ENCODE measurements at regions not wholly inside any gene's neighbourhood (a gene's known extent, or its start where the extent isn't known, plus 50 kb on each side); places are given as distances from the start of the nearest gene placed in this dataset.

DNA sequence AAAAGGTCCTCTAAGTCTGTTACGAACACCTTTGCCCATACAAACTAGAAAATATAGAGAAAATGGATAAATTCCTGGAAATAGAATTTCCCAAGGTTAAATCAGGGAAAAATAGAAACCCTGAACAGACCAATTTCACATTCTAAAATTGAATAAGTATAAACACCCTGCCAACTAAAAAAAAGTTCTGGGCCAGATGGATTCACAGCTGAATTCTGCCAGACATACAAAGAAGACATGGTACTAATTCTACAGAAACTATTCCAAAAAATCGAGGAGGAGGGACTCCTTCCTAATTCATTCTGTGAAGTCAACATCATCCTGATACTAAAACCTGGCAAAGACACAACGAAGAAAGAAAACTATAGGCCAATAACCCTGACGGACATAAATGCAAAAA, 400.4 kb upstream of the SEMA3A start:
- Histone ChIP-seq H3K27ac (no peak overlapping the region), H3K9me3 (no peaks in the 10 kb centered on the region), H3K4me1 (no peaks in the 10 kb centered on the region), H3K4me2 (no peak overlapping the region), H3K4me3 (no peak overlapping the region)
- FAIRE-seq, result no peak
- ChIA-PET POLR2A (no interaction called here), CTCF (no interaction called here)
- TF ChIP-seq CBX2 (IDR thresholded peaks at IDR 0.05; ENCODE audit: borderline replicate concordance, low read depth), result no peak
- no peak for TF ChIP-seq NFE2L2 (conservative IDR thresholded peaks at IDR 0.05; ENCODE audit: low read length)
- no peak for TF ChIP-seq CHD2 (IDR thresholded peaks at IDR 0.05; ENCODE audit: low read length, partially characterized antibody)
- TF ChIP-seq TFCP2L1 (CRISPR knock-in tag; IDR thresholded peaks at IDR 0.05), result no peak
- TF ChIP-seq FOSL2 (IDR thresholded peaks at IDR 0.05), result no peak
- no peak for TF ChIP-seq FOSL2 (CRISPR knock-in tag; IDR thresholded peaks at IDR 0.05)
- TF ChIP-seq ZC3H11A (IDR thresholded peaks at IDR 0.05), result no peak
- TF ChIP-seq ZFP36 (IDR thresholded peaks at IDR 0.05; ENCODE audit: borderline replicate concordance, partially characterized antibody), result no peak
- ATAC-seq, result no peak
- no peak for DNase-seq (ENCODE audit: low read depth in 1 of 2, low spot score in 1 of 2)
- WGBS (ENCODE audit: missing lambda C conversion rate), result 71% methylated on average over 4 of the region's 4 CpGs

DNA sequence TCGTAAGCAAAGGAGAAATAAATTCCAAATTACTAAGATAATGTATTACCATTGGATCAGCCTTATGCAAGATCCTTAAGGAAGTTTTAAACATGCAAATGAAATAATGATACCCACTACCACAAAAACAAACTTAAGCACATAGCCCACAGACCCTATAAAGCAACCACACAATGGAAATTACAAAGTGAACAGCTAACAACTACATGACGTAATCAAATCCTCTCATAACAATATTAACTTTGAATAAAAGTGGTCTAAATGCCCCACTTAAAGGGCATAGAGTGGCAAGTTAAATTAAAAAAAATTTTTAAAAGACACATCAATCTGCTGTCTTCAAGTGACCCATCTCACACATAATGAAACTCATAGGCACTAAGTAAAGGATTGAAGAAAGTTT, 397.3 kb upstream of the SEMA3A start:
- POLR2A ChIA-PET, result no interaction called here
- no peak overlapping the region for H3K4me3 ChIP-seq
- DNase-seq (ENCODE audit: low read depth in 1 of 2, low spot score in 1 of 2) (no peak), FAIRE-seq (no peak), ATAC-seq (no peak)
- TF ChIP-seq EHF (CRISPR knock-in tag; IDR thresholded peaks at IDR 0.05) (no peak), CHD4 (IDR thresholded peaks at IDR 0.05; ENCODE audit: borderline replicate concordance) (no peak), CHD2 (IDR thresholded peaks at IDR 0.05; ENCODE audit: low read length, partially characterized antibody) (no peak), ZFP36 (IDR thresholded peaks at IDR 0.05; ENCODE audit: borderline replicate concordance, partially characterized antibody) (no peak), FOSB (CRISPR knock-in tag; IDR thresholded peaks at IDR 0.05) (no peak), HEYL (CRISPR knock-in tag; IDR thresholded peaks at IDR 0.05) (no peak), RNF2 (IDR thresholded peaks at IDR 0.05; ENCODE audit: borderline replicate concordance, low read depth) (no peak), RARB (CRISPR knock-in tag; IDR thresholded peaks at IDR 0.05) (no peak), EP300 (IDR thresholded peaks at IDR 0.05) (no peak), KDM1A (IDR thresholded peaks at IDR 0.05; ENCODE audit: low read depth) (no peak), ESRRA (IDR thresholded peaks at IDR 0.05; ENCODE audit: borderline replicate concordance, low read length) (no peak)
- TF ChIP-seq, protein P1, sequence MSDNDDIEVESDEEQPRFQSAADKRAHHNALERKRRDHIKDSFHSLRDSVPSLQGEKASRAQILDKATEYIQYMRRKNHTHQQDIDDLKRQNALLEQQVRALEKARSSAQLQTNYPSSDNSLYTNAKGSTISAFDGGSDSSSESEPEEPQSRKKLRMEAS (IDR thresholded peaks at IDR 0.05), result no peak
- TF ChIP-seq, protein P2, sequence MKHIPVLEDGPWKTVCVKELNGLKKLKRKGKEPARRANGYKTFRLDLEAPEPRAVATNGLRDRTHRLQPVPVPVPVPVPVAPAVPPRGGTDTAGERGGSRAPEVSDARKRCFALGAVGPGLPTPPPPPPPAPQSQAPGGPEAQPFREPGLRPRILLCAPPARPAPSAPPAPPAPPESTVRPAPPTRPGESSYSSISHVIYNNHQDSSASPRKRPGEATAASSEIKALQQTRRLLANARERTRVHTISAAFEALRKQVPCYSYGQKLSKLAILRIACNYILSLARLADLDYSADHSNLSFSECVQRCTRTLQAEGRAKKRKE (CRISPR knock-in tag; IDR thresholded peaks at IDR 0.05; ENCODE audit: low read depth), result no peak
- H3K4me2 ChIP-seq, result no peak overlapping the region
- CTCF ChIA-PET, result interaction anchor here (1.1 kb wide), 1 partner anchor 19 kb away, joined by 3 read pairs; no protein-coding TSS in a partner anchor
- H3K4me1 ChIP-seq, result no peaks in the 10 kb centered on the region
- 87% methylated on average over 2 of the region's 2 CpGs for WGBS (ENCODE audit: missing lambda C conversion rate)
- H3K27ac ChIP-seq, result no peak overlapping the region
- H3K9me3 ChIP-seq, result no peaks in the 10 kb centered on the region

DNA sequence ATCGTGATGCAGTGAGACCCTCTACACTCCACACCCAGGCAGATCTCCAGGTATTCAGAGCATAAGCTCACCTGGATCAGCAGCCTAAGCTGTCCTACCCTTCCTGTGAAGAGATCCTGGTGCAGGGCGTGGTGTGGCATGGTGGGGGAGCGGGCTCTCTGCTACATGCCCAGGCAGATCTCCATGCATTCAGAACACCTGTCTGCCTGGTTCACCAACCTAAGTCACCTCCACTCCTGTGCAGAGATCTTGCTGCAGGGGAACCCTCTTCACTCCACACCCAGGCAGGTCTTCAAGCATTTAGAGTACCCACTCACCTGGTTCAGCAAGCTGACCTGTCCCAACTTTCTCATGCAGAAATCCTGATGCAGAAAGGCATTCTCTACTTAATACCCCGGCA, 394.4 kb upstream of the SEMA3A start:
- no peak for ATAC-seq

More for the DNA sequence above, 394.4 kb upstream of the SEMA3A start:
- H3K4me2 ChIP-seq, result no peak overlapping the region
- CTCF ChIA-PET, result no interaction called here
- H3K9me3 ChIP-seq, result no peaks in the 10 kb centered on the region
- WGBS (ENCODE audit: missing lambda C conversion rate), result 81% methylated on average over 4 of the region's 4 CpGs
- H3K4me3 ChIP-seq, result no peak overlapping the region
- DNase-seq (ENCODE audit: low read depth in 1 of 2, low spot score in 1 of 2) (no peak), FAIRE-seq (no peak)
- no peak for TF ChIP-seq RARB (CRISPR knock-in tag; IDR thresholded peaks at IDR 0.05)
- TF ChIP-seq RAD21 (conservative IDR thresholded peaks at IDR 0.05 in 1 of 2, IDR thresholded peaks at IDR 0.05 in 1 of 2), result no peak
- no peak for TF ChIP-seq FOSL2 (IDR thresholded peaks at IDR 0.05)
- TF ChIP-seq FOSL2 (CRISPR knock-in tag; IDR thresholded peaks at IDR 0.05), result no peak
- TF ChIP-seq POLR2A (IDR thresholded peaks at IDR 0.05; ENCODE audit: low read length), result no peak
- TF ChIP-seq RNF2 (IDR thresholded peaks at IDR 0.05; ENCODE audit: borderline replicate concordance, low read depth), result no peak
- no peak for TF ChIP-seq HEYL (CRISPR knock-in tag; IDR thresholded peaks at IDR 0.05)
- TF ChIP-seq ESRRA (IDR thresholded peaks at IDR 0.05; ENCODE audit: borderline replicate concordance, low read length), result no peak
- TF ChIP-seq MAFK (IDR thresholded peaks at IDR 0.05; ENCODE audit: partially characterized antibody), result no peak
- TF ChIP-seq, protein P3, sequence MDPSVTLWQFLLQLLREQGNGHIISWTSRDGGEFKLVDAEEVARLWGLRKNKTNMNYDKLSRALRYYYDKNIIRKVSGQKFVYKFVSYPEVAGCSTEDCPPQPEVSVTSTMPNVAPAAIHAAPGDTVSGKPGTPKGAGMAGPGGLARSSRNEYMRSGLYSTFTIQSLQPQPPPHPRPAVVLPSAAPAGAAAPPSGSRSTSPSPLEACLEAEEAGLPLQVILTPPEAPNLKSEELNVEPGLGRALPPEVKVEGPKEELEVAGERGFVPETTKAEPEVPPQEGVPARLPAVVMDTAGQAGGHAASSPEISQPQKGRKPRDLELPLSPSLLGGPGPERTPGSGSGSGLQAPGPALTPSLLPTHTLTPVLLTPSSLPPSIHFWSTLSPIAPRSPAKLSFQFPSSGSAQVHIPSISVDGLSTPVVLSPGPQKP (IDR thresholded peaks at IDR 0.05; ENCODE audit: low read depth, low read length), result no peak
- TF ChIP-seq PHF8 (IDR thresholded peaks at IDR 0.05; ENCODE audit: borderline replicate concordance, low read depth), result no peak
- TF ChIP-seq CHD2 (IDR thresholded peaks at IDR 0.05; ENCODE audit: low read length, partially characterized antibody), result no peak
- TF ChIP-seq, protein P4, sequence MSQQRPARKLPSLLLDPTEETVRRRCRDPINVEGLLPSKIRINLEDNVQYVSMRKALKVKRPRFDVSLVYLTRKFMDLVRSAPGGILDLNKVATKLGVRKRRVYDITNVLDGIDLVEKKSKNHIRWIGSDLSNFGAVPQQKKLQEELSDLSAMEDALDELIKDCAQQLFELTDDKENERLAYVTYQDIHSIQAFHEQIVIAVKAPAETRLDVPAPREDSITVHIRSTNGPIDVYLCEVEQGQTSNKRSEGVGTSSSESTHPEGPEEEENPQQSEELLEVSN (IDR thresholded peaks at IDR 0.05; ENCODE audit: borderline replicate concordance, low read depth), result no peak
- no peak for TF ChIP-seq HOXA7 (CRISPR knock-in tag; IDR thresholded peaks at IDR 0.05)
- no peak for TF ChIP-seq CHD4 (IDR thresholded peaks at IDR 0.05; ENCODE audit: borderline replicate concordance)
- TF ChIP-seq, protein P5, sequence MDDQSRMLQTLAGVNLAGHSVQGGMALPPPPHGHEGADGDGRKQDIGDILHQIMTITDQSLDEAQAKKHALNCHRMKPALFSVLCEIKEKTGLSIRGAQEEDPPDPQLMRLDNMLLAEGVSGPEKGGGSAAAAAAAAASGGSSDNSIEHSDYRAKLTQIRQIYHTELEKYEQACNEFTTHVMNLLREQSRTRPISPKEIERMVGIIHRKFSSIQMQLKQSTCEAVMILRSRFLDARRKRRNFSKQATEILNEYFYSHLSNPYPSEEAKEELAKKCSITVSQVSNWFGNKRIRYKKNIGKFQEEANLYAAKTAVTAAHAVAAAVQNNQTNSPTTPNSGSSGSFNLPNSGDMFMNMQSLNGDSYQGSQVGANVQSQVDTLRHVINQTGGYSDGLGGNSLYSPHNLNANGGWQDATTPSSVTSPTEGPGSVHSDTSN (IDR thresholded peaks at IDR 0.05), result no peak
- H3K4me1 ChIP-seq, result no peaks in the 10 kb centered on the region
- no peak overlapping the region for H3K27ac ChIP-seq
- POLR2A ChIA-PET, result no interaction called here
